ENCODE measurements at regions not wholly inside any gene's neighbourhood (a gene's known extent, or its start where the extent isn't known, plus 50 kb on each side); places are given as distances from the start of the nearest gene placed in this dataset.

DNA sequence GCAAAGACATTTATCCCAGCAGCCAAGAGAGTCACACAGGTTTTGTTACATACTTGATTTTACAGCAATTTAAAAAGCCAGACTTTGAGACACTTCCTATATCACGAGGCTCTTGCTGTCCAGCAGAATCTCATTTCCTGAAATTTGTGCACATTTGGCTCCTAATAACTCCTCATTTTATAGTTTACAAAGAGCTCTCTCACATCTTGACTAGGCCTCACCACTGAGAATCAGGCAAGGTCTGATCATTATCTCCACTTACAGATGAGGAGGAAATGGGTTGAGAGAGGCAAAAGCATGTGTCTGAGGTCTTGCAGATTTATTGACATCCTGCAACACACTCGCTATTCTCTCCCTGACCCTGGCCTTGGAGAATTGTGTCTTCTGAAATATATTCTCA lies 426.8 kb downstream of the MAFB start:
- no peak for TF ChIP-seq EZH2phosphoT487 (conservative IDR thresholded peaks at IDR 0.05; ENCODE audit: low read length)
- TF ChIP-seq, protein P1, sequence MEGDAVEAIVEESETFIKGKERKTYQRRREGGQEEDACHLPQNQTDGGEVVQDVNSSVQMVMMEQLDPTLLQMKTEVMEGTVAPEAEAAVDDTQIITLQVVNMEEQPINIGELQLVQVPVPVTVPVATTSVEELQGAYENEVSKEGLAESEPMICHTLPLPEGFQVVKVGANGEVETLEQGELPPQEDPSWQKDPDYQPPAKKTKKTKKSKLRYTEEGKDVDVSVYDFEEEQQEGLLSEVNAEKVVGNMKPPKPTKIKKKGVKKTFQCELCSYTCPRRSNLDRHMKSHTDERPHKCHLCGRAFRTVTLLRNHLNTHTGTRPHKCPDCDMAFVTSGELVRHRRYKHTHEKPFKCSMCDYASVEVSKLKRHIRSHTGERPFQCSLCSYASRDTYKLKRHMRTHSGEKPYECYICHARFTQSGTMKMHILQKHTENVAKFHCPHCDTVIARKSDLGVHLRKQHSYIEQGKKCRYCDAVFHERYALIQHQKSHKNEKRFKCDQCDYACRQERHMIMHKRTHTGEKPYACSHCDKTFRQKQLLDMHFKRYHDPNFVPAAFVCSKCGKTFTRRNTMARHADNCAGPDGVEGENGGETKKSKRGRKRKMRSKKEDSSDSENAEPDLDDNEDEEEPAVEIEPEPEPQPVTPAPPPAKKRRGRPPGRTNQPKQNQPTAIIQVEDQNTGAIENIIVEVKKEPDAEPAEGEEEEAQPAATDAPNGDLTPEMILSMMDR (IDR thresholded peaks at IDR 0.05; ENCODE audit: insufficient read depth, low read length, poor library complexity, severe bottlenecking): no peak
- H3K4me3 ChIP-seq (ENCODE audit: insufficient read depth, low read length, poor library complexity, severe bottlenecking): no peak overlapping the region
- H3K79me2 ChIP-seq (ENCODE audit: insufficient read depth, low read length): no peaks in the 10 kb centered on the region
- no peaks in the 10 kb centered on the region for H3K9me3 ChIP-seq (ENCODE audit: insufficient read depth, low read length)
- no peaks in the 10 kb centered on the region for H4K20me1 ChIP-seq (ENCODE audit: low read depth, low read length)
- H3K27ac ChIP-seq (ENCODE audit: low read depth, low read length): no peak overlapping the region
- H3F3A ChIP-seq (ENCODE audit: insufficient read depth): no peaks in the 10 kb centered on the region
- H3K9ac ChIP-seq (ENCODE audit: low read length): no peak overlapping the region
- H2AFZ ChIP-seq (ENCODE audit: low read depth, low read length, severe bottlenecking): no peak overlapping the region
- no peaks in the 10 kb centered on the region for H3K36me3 ChIP-seq (ENCODE audit: low read length)
- H3K27me3 ChIP-seq (ENCODE audit: low read length): no peaks in the 10 kb centered on the region
- H3K4me2 ChIP-seq (ENCODE audit: low read depth, low read length, poor library complexity, severe bottlenecking): no peak overlapping the region
- H3K9me2 ChIP-seq (replicated peaks; ENCODE audit: insufficient read depth, low read length): no peaks in the 10 kb centered on the region

DNA sequence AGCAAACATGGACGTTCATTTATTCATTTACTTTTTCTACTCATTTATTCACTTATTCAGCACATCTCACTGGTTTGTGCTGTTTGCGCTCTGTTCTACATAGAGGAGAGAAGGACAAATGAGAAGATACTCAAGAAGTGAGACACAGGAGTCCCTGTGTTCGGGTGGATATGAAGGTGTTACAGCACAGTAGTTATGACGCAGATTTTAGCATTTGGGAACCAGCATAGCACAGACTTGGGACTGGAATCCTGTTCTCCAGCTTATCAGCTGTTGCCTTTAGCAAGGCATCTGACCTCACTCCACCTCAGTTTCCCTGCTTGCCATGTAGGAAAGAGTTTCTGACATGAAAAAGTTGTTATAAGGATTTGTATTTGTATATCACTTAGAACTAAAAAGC lies 430.1 kb downstream of the MAFB start:
- TF ChIP-seq, protein P1 (IDR thresholded peaks at IDR 0.05; ENCODE audit: insufficient read depth, low read length, poor library complexity, severe bottlenecking): no peak
- no peak for TF ChIP-seq EZH2phosphoT487 (conservative IDR thresholded peaks at IDR 0.05; ENCODE audit: low read length)
- no peak overlapping the region for H3K4me2 ChIP-seq (ENCODE audit: low read depth, low read length, poor library complexity, severe bottlenecking)

DNA sequence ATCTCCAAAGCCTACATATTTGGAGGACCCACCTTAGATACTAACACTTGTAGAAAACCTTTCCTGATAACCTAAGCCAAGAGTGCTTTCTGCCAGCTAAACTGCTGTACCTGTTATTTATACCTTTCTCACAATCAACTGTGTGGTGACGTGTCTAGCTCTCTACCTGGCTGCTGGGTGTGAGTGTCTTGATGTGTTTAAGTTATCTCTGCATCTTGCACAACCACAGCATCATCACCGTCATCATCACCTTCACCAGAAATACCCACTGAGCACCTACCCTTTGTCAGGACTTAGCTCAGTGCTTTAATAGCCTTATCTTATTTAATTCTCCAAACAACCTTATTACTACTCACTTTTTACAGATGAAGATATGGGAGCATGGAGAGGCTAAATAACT lies 431.3 kb downstream of the MAFB start:
- Histone ChIP-seq H3K4me2 (ENCODE audit: low read depth, low read length, poor library complexity, severe bottlenecking) (no peak overlapping the region), H2AFZ (ENCODE audit: low read depth, low read length, severe bottlenecking) (no peak overlapping the region), H3K27ac (ENCODE audit: low read depth, low read length) (no peak overlapping the region), H3K4me3 (ENCODE audit: insufficient read depth, low read length, poor library complexity, severe bottlenecking) (no peak overlapping the region), H3K79me2 (ENCODE audit: insufficient read depth, low read length) (no peaks in the 10 kb centered on the region), H3K9me2 (replicated peaks; ENCODE audit: insufficient read depth, low read length) (no peaks in the 10 kb centered on the region), H4K20me1 (ENCODE audit: low read depth, low read length) (no peaks in the 10 kb centered on the region), H3F3A (ENCODE audit: insufficient read depth) (no peaks in the 10 kb centered on the region), H3K36me3 (ENCODE audit: low read length) (no peaks in the 10 kb centered on the region), H3K27me3 (ENCODE audit: low read length) (no peaks in the 10 kb centered on the region), H3K9ac (ENCODE audit: low read length) (no peak overlapping the region), H3K9me3 (ENCODE audit: insufficient read depth, low read length) (no peaks in the 10 kb centered on the region)
- TF ChIP-seq, protein P1 (IDR thresholded peaks at IDR 0.05; ENCODE audit: insufficient read depth, low read length, poor library complexity, severe bottlenecking): no peak
- no peak for TF ChIP-seq EZH2phosphoT487 (conservative IDR thresholded peaks at IDR 0.05; ENCODE audit: low read length)

More for the DNA sequence above, 430.1 kb downstream of the MAFB start:
- no peaks in the 10 kb centered on the region for H3K9me2 ChIP-seq (replicated peaks; ENCODE audit: insufficient read depth, low read length)
- no peaks in the 10 kb centered on the region for H3K27me3 ChIP-seq (ENCODE audit: low read length)
- no peaks in the 10 kb centered on the region for H3K36me3 ChIP-seq (ENCODE audit: low read length)
- H3K79me2 ChIP-seq (ENCODE audit: insufficient read depth, low read length): no peaks in the 10 kb centered on the region
- H4K20me1 ChIP-seq (ENCODE audit: low read depth, low read length): no peaks in the 10 kb centered on the region
- H2AFZ ChIP-seq (ENCODE audit: low read depth, low read length, severe bottlenecking): no peak overlapping the region
- no peak overlapping the region for H3K9ac ChIP-seq (ENCODE audit: low read length)
- H3K4me3 ChIP-seq (ENCODE audit: insufficient read depth, low read length, poor library complexity, severe bottlenecking): no peak overlapping the region
- H3K27ac ChIP-seq (ENCODE audit: low read depth, low read length): no peak overlapping the region
- H3K9me3 ChIP-seq (ENCODE audit: insufficient read depth, low read length): no peaks in the 10 kb centered on the region
- H3F3A ChIP-seq (ENCODE audit: insufficient read depth): no peaks in the 10 kb centered on the region

Measured in SU-DHL-6 (cell line).